HG03378 (cell line): ENCODE measurements at regions not wholly inside any gene's neighbourhood (a gene's known extent, or its start where the extent isn't known, plus 50 kb on each side); places are given as distances from the start of the nearest gene placed in this dataset.
A peak's percentile ranks its signal among the peaks of the same experiment; 100 is the strongest.
"Not testable (repeated sequence)": the region's sequence is repeated elsewhere in the genome, so short reads cannot be mapped to it uniquely, and the experiment has no call there.

ENCODE experiments used
- ATAC-seq: cut with Tn5 transposase; IDR thresholded peaks from one replicate; pipeline ENCODE4 v1.9.1; 2021; ENCODE audit warnings: mild to moderate bottlenecking, moderate library complexity; ENCODE audit not compliant: unreplicated experiment

- ATAC-seq, result peak; percentile 77
These were observed 1111.8 kb downstream of the TAF11L14 start for GRCh38 chr5:18745988-18746615.

- peak; percentile 38 for ATAC-seq
These were observed 1115.5 kb downstream of the TAF11L14 start for GRCh38 chr5:18749763-18750162.

GRCh38 chr5:18752317-18752716, 1118.1 kb downstream of the TAF11L14 start:
- ATAC-seq, result no peak

- no peak for ATAC-seq
These were observed 1119.9 kb downstream of the TAF11L14 start for GRCh38 chr5:18754201-18754600.

GRCh38 chr5:18761801-18762200, 1127.5 kb downstream of the TAF11L14 start:
- peak; percentile 95 for ATAC-seq

- no peak for ATAC-seq
These were observed 1129.9 kb downstream of the TAF11L14 start for GRCh38 chr5:18764161-18764560.

- no peak for ATAC-seq
These were observed 1131.0 kb downstream of the TAF11L14 start for GRCh38 chr5:18765304-18765703.

- no peak for ATAC-seq
These were observed 1136.9 kb downstream of the TAF11L14 start for GRCh38 chr5:18771097-18771610.

GRCh38 chr5:18772475-18772874, 1138.2 kb downstream of the TAF11L14 start:
- ATAC-seq, result peak; percentile 88

GRCh38 chr5:18778225-18778624, 1144.0 kb downstream of the TAF11L14 start:
- ATAC-seq, result no peak

- ATAC-seq, result no peak
These were observed 1155.1 kb downstream of the TAF11L14 start for GRCh38 chr5:18789218-18789998.

- no peak for ATAC-seq
These were observed 1157.9 kb downstream of the TAF11L14 start for GRCh38 chr5:18792145-18792544.

- ATAC-seq, result no peak
These were observed 1163.0 kb downstream of the TAF11L14 start for GRCh38 chr5:18797222-18797621.

GRCh38 chr5:18798058-18798457, 1163.8 kb downstream of the TAF11L14 start:
- ATAC-seq, result no peak

GRCh38 chr5:18799482-18800128, 1165.3 kb downstream of the TAF11L14 start:
- ATAC-seq, result no peak

GRCh38 chr5:18800293-18801025, 1166.2 kb downstream of the TAF11L14 start:
- ATAC-seq, result no peak

- not testable (repeated sequence) for ATAC-seq
These were observed 1167.2 kb downstream of the TAF11L14 start for GRCh38 chr5:18801413-18801812.

- ATAC-seq, result no peak
These were observed 1168.1 kb downstream of the TAF11L14 start for GRCh38 chr5:18802336-18802735.

GRCh38 chr5:18805376-18805775, 1171.1 kb downstream of the TAF11L14 start:
- no peak for ATAC-seq

GRCh38 chr5:18807256-18808149, 1173.2 kb downstream of the TAF11L14 start:
- no peak for ATAC-seq
